ENCODE measurements at regions not wholly inside any gene's neighbourhood (a gene's known extent, or its start where the extent isn't known, plus 50 kb on each side); places are given as distances from the start of the nearest gene placed in this dataset.

- TF ChIP-seq CTCF (IDR thresholded peaks at IDR 0.05) = no peak
- no peak for TF ChIP-seq ZFX (IDR thresholded peaks at IDR 0.05; ENCODE audit: borderline replicate concordance)
- no peak overlapping the region for H3K27ac ChIP-seq
These were observed 198.1 kb upstream of the USP24 start for GRCh38 chr1:55413286-55413685.

DNA sequence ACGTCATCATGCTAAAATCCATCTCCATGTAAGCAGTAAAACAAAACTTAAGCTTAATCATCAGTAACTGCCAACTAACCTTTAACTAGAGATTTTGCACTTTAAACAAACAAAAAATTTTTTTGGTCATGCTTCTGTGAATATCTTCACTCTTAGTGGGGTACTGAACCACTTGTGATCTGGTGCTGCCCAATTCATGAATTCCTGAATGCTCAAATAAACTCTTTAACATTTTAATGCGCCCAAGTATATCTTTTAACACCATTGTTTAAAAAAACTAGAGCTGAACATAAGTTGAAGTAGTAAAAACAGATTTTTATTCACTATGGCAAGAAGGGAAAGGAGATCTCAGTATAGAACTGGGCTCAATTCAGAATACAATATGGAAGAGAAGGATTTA is 196.9 kb upstream of the USP24 start:
- TF ChIP-seq CTCF (IDR thresholded peaks at IDR 0.05) (no peak), ZFX (IDR thresholded peaks at IDR 0.05; ENCODE audit: borderline replicate concordance) (no peak)
- H3K27ac ChIP-seq = no peak overlapping the region

DNA sequence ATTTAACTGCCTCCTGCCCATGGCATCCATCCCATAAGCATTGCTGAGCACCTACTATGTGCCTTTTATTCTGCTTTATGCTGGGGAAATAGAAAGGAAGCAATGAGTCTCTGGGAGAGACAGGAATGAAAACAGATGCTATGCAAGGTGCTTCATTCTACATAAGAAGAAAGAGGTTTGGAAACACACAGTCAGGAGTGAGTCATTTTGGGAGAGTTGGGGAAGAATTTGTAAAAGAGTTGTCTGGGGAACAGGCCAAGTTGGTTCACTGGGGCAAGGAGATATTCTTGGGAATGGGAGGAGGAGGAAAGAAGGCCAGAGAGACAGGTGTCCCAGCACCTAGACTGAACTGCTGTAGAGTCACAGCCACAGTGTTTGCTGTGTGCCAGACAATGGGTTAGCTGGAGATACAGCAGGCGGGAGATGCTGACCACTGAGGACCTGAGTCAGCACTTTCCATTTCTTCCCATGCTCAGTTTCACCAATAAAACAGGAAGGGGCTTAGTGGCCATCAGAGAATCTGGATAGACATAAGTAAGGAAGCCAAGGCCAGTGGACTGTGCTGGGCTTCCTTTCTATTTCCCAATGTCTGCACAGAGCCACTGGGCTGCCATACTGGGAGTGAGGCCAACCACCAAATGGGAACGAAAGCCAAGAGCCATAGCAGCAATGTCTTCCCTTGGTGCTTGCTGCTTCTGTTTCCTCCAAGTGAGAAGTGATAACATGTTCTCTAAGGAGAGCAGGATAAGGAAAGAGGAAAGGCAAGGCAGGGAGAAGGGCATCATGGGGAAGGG is 187.7 kb upstream of the USP24 start:
- no peak overlapping the region for H3K27ac ChIP-seq

DNA sequence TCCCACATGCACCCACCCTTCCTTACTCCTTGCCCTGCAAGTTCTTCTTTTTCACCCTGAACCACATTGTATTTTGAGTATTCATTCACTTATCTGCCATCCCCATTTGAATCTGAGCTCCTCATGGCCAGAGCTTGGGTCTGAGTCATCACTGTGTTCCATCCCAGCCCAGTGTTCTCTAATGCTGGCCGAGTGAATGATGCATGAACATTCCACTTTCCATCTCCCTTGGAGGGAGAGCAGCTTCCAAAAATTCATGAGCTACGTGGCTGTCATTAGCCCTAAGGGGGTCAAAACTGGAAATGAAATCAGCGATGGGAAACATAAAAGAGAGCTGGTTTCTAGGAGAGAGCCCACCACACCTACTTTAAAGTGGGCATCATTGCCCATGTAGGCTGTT is 187.0 kb upstream of the USP24 start:
- H3K27ac ChIP-seq = no peak overlapping the region
- TF ChIP-seq CTCF (IDR thresholded peaks at IDR 0.05) (no peak), ZFX (IDR thresholded peaks at IDR 0.05; ENCODE audit: borderline replicate concordance) (no peak)

More for the DNA sequence above, 187.7 kb upstream of the USP24 start:
- TF ChIP-seq CTCF (IDR thresholded peaks at IDR 0.05) = no peak
- TF ChIP-seq ZFX (IDR thresholded peaks at IDR 0.05; ENCODE audit: borderline replicate concordance) = no peak

DNA sequence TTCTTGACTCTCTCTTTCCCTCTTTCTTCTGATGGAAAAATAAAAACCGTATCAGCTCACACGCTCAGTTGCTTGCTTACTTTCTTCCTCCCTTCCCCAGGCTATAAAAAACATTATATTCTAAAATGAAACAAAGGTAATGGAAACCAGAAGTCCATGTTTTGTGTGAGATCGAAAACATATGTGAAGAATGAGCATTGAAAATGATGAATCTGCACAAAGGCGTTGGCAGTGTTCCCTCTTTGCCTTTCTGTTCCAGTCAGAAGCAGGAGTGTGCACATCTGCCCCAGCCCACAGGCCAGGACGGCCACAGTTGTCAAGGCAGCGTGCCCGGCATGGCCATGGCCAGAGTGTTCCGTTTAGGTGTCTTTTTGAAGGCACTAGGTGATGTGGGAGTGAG is 185.3 kb upstream of the USP24 start:
- H3K27ac ChIP-seq = no peak overlapping the region
- TF ChIP-seq ZFX (IDR thresholded peaks at IDR 0.05; ENCODE audit: borderline replicate concordance) (no peak), CTCF (IDR thresholded peaks at IDR 0.05) (no peak)

DNA sequence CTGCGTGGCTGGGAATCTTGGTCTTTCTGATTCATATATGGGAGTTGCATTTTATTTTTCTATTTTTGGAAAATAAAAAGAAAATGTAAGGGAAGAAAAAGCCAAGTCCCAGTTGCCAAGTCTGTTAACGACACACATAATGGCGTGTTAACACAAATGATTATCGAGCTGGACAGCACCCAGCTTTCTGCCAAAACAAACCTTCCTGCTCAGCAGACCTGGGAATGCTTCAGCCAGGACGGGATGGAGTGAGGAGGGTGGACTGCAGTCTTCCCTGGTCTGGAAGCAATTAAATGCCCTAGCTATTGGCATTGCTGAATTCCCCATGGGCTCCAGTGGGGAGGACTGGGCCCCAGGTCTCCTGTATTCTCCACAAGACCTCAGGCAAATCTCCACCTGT is 184.2 kb upstream of the USP24 start:
- TF ChIP-seq CTCF (IDR thresholded peaks at IDR 0.05) (no peak), ZFX (IDR thresholded peaks at IDR 0.05; ENCODE audit: borderline replicate concordance) (no peak)
- no peak overlapping the region for H3K27ac ChIP-seq

GRCh38 chr1:55396381-55396891 is 181.3 kb upstream of the USP24 start:
- H3K27ac ChIP-seq = no peak overlapping the region
- TF ChIP-seq ZFX (IDR thresholded peaks at IDR 0.05; ENCODE audit: borderline replicate concordance) (no peak), CTCF (IDR thresholded peaks at IDR 0.05) (no peak)

All from 22Rv1 (cell line).